ENCODE measurements at regions not wholly inside any gene's neighbourhood (a gene's known extent, or its start where the extent isn't known, plus 50 kb on each side); places are given as distances from the start of the nearest gene placed in this dataset.

- Histone ChIP-seq H3K9me3 (ENCODE audit: control insufficient read depth, insufficient read depth, low read length) (peaks cover 23% of the 10 kb centered on the region; the same call in 1 of the 2 replicates), H3K79me2 (ENCODE audit: control insufficient read depth, low read length) (no peaks in the 10 kb centered on the region), H3K4me3 (ENCODE audit: low read length) (no peak overlapping the region), H3K36me3 (ENCODE audit: control insufficient read depth, low read length) (no peaks in the 10 kb centered on the region), H3F3A (ENCODE audit: control insufficient read depth, insufficient read depth) (no peaks in the 10 kb centered on the region), H3K4me2 (ENCODE audit: low read length) (no peak overlapping the region), H3K27me3 (ENCODE audit: control insufficient read depth, low read length) (no peaks in the 10 kb centered on the region), H4K20me1 (ENCODE audit: control insufficient read depth, insufficient read depth, low read depth, low read length) (no peaks in the 10 kb centered on the region), H3K27ac (ENCODE audit: low read depth, low read length) (no peak overlapping the region), H3K9me2 (replicated peaks; ENCODE audit: control insufficient read depth, low read length) (no peaks in the 10 kb centered on the region), H3K4me1 (ENCODE audit: control insufficient read depth, low read length) (no peaks in the 10 kb centered on the region)
- no peak for TF ChIP-seq EZH2phosphoT487 (IDR thresholded peaks at IDR 0.05; ENCODE audit: borderline replicate concordance, low read length)
Measured at GRCh38 chr15:27686971-27687370, 412.1 kb downstream of the OCA2 start.

- Histone ChIP-seq H3K27me3 (ENCODE audit: control insufficient read depth, low read length) (no peaks in the 10 kb centered on the region), H4K20me1 (ENCODE audit: control insufficient read depth, insufficient read depth, low read depth, low read length) (no peaks in the 10 kb centered on the region), H3K36me3 (ENCODE audit: control insufficient read depth, low read length) (no peaks in the 10 kb centered on the region), H3K4me2 (ENCODE audit: low read length) (no peak overlapping the region), H3K4me1 (ENCODE audit: control insufficient read depth, low read length) (no peaks in the 10 kb centered on the region), H3K9me3 (ENCODE audit: control insufficient read depth, insufficient read depth, low read length) (peaks cover 23% of the 10 kb centered on the region; the same call in 1 of the 2 replicates), H3K79me2 (ENCODE audit: control insufficient read depth, low read length) (no peaks in the 10 kb centered on the region), H3K27ac (ENCODE audit: low read depth, low read length) (no peak overlapping the region), H3K4me3 (ENCODE audit: low read length) (no peak overlapping the region), H3K9me2 (replicated peaks; ENCODE audit: control insufficient read depth, low read length) (no peaks in the 10 kb centered on the region), H3F3A (ENCODE audit: control insufficient read depth, insufficient read depth) (no peaks in the 10 kb centered on the region)
- TF ChIP-seq CTCF (IDR thresholded peaks at IDR 0.05; ENCODE audit: low read depth, low read length, poor library complexity, severe bottlenecking): no peak
- no peak for TF ChIP-seq EZH2phosphoT487 (IDR thresholded peaks at IDR 0.05; ENCODE audit: borderline replicate concordance, low read length)
Measured at GRCh38 chr15:27686369-27686768, 412.7 kb downstream of the OCA2 start.

- no peaks in the 10 kb centered on the region for H3K9me2 ChIP-seq (replicated peaks; ENCODE audit: control insufficient read depth, low read length)
- TF ChIP-seq CTCF (IDR thresholded peaks at IDR 0.05; ENCODE audit: low read depth, low read length, poor library complexity, severe bottlenecking) (no peak), EZH2phosphoT487 (IDR thresholded peaks at IDR 0.05; ENCODE audit: borderline replicate concordance, low read length) (no peak)
- H3K4me3 ChIP-seq (ENCODE audit: low read length): no peak overlapping the region
- no peaks in the 10 kb centered on the region for H3K27me3 ChIP-seq (ENCODE audit: control insufficient read depth, low read length)
- no peak overlapping the region for H3K4me2 ChIP-seq (ENCODE audit: low read length)
- no peaks in the 10 kb centered on the region for H3K4me1 ChIP-seq (ENCODE audit: control insufficient read depth, low read length)
- H3K9me3 ChIP-seq (ENCODE audit: control insufficient read depth, insufficient read depth, low read length): peaks cover 19% of the 10 kb centered on the region; the same call in 1 of the 2 replicates
- H3F3A ChIP-seq (ENCODE audit: control insufficient read depth, insufficient read depth): no peaks in the 10 kb centered on the region
- H3K27ac ChIP-seq (ENCODE audit: low read depth, low read length): no peak overlapping the region
- no peaks in the 10 kb centered on the region for H4K20me1 ChIP-seq (ENCODE audit: control insufficient read depth, insufficient read depth, low read depth, low read length)
- no peaks in the 10 kb centered on the region for H3K36me3 ChIP-seq (ENCODE audit: control insufficient read depth, low read length)
- H3K79me2 ChIP-seq (ENCODE audit: control insufficient read depth, low read length): no peaks in the 10 kb centered on the region
Measured at GRCh38 chr15:27685644-27686043, 413.5 kb downstream of the OCA2 start.

GRCh38 chr15:27683121-27683520, 416.0 kb downstream of the OCA2 start:
- Histone ChIP-seq H3F3A (ENCODE audit: control insufficient read depth, insufficient read depth) (no peaks in the 10 kb centered on the region), H3K27me3 (ENCODE audit: control insufficient read depth, low read length) (no peaks in the 10 kb centered on the region), H3K27ac (ENCODE audit: low read depth, low read length) (no peak overlapping the region), H3K4me2 (ENCODE audit: low read length) (no peak overlapping the region), H3K9me3 (ENCODE audit: control insufficient read depth, insufficient read depth, low read length) (peaks cover 7% of the 10 kb centered on the region; the same call in 1 of the 2 replicates), H3K4me1 (ENCODE audit: control insufficient read depth, low read length) (no peaks in the 10 kb centered on the region), H3K79me2 (ENCODE audit: control insufficient read depth, low read length) (no peaks in the 10 kb centered on the region), H4K20me1 (ENCODE audit: control insufficient read depth, insufficient read depth, low read depth, low read length) (no peaks in the 10 kb centered on the region), H3K4me3 (ENCODE audit: low read length) (no peak overlapping the region), H3K9me2 (replicated peaks; ENCODE audit: control insufficient read depth, low read length) (no peaks in the 10 kb centered on the region), H3K36me3 (ENCODE audit: control insufficient read depth, low read length) (no peaks in the 10 kb centered on the region)
- no peak for TF ChIP-seq CTCF (IDR thresholded peaks at IDR 0.05; ENCODE audit: low read depth, low read length, poor library complexity, severe bottlenecking)
- TF ChIP-seq EZH2phosphoT487 (IDR thresholded peaks at IDR 0.05; ENCODE audit: borderline replicate concordance, low read length): no peak

All from DOHH2 (cell line).